Activated naive CD4-positive, alpha-beta T cell treated with anti-CD3 and anti-CD28 coated beads, Interleukin-2, amount 50 U/mL, for 24 hours (primary cell): ENCODE measurements at regions not wholly inside any gene's neighbourhood (a gene's known extent, or its start where the extent isn't known, plus 50 kb on each side); places are given as distances from the start of the nearest gene placed in this dataset.

Source experiments
- H3K27ac Mint-ChIP-seq: one replicate; pipeline ENCODE4 v1.8.0; 2021; ENCODE audit warnings: mild to moderate bottlenecking, mixed read lengths
- H3K27me3 Mint-ChIP-seq: one replicate; pipeline ENCODE4 v1.8.0; 2021; ENCODE audit warnings: mixed read lengths
- H3K36me3 Mint-ChIP-seq: one replicate; pipeline ENCODE4 v1.8.0; 2021; ENCODE audit warnings: mixed read lengths
- H3K4me1 Mint-ChIP-seq: one replicate; pipeline ENCODE4 v1.8.0; 2021; ENCODE audit warnings: mixed read lengths
- H3K4me3 Mint-ChIP-seq: one replicate; pipeline ENCODE4 v1.8.0; 2021; ENCODE audit warnings: mild to moderate bottlenecking, mixed read lengths
- H3K9me3 Mint-ChIP-seq: one replicate; pipeline ENCODE4 v1.8.0; 2021; ENCODE audit warnings: mixed read lengths

DNA sequence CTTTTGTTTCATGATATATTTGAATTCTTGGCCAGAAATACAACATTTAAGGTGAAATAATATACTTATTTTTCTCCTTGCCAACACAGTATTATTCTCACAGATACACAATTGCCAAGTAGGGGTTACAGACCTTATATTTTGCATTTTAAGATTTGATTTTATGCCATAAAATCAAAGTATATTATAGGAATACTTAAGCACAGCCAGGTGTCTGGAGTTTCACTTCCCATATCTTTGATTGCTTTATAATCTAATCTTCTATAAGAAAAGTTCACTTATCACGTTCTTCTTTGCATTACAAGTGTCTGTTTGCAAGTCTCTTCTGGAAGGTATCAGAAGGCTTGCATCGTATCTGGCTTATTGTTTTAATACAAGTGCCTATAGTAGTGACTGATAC lies 327.7 kb upstream of the MANEA start:
- Mint-ChIP-seq H3K4me1 (no peaks in the 10 kb centered on the region), H3K36me3 (no peaks in the 10 kb centered on the region), H3K27ac (no peak overlapping the region), H3K27me3 (no peaks in the 10 kb centered on the region), H3K4me3 (no peak overlapping the region), H3K9me3 (no peaks in the 10 kb centered on the region)

DNA sequence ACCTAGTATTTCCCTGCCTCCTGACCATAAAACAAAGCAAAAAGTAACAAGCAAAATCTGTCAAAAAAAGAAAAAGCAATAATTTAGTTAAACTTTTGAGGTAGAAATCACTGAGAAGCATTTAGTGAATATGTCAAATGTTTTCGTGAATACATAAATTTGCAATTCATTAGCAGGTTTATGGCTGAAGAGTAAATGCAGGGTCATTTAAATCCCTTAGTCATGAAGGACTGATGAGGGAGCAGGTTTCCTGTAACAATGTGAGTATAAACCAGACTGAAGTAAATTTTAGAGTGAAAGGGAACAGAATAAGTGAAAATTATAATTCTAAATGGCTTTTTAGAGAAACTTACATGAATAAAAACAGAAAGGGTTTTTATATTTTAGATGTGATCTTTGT lies 313.5 kb upstream of the MANEA start:
- Mint-ChIP-seq H3K27ac (no peak overlapping the region), H3K27me3 (no peaks in the 10 kb centered on the region), H3K36me3 (no peaks in the 10 kb centered on the region), H3K4me3 (no peak overlapping the region), H3K9me3 (no peaks in the 10 kb centered on the region), H3K4me1 (no peaks in the 10 kb centered on the region)

DNA sequence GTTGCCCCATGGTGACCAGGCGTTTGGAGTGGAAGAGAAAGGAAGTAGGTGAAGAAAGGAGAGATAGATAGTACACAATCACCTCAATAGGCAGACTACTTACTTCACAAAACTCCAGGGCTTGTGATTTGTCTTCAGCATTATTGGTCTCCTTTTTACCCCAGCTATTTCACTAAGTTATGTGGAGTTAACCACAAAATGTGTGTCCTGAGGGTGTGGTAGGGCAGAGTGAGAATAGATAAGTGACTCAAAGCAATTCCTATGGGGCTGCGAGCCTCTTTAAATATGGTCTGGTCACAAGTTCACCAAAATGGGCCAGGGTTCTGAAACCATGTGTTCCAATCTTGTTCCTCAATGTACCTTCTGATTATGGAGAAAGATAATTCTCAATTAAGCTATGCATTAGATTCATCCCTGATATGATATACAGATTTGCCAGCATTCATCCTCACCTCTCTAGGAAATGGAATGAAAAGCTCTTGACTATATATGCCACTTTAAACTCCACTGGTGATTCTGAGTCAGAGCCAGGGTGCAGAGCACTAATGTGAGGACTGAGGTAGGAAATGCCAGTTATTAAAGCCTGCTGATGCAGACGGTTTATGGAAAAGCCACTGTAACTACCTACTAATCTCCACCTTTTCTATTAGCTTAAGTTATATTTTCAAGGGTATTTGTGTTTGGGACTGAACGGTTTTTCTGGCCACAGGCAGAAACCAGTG lies 310.6 kb upstream of the MANEA start:
- H3K4me1 Mint-ChIP-seq = no peaks in the 10 kb centered on the region
- H3K27me3 Mint-ChIP-seq = no peaks in the 10 kb centered on the region
- no peaks in the 10 kb centered on the region for H3K9me3 Mint-ChIP-seq
- H3K36me3 Mint-ChIP-seq = no peaks in the 10 kb centered on the region
- no peak overlapping the region for H3K27ac Mint-ChIP-seq
- no peak overlapping the region for H3K4me3 Mint-ChIP-seq

DNA sequence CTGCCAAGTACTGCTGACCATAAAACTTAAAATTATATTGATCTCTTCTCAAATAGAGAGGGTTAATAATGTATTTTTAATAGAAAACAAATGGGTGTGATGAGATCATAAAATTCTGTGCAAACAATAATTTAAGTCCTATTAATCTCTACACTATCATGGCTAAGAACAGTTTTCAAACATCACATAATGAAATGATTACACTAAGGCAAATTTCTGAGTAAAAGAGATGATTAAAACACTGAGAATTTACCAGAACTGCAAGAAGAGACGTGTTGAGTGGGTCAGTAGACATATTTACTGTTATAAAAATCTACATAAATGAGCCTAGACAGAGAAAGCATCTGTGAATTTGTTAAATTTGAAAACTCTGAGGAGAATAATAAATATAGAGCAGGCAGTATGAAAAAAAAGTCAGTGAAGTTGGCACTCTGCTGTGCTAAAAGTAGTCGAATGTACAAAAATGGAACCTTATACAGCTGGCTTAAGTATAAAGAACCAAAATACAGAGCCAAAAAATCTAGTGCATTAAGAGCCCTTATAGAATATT lies 302.6 kb upstream of the MANEA start:
- Mint-ChIP-seq H3K9me3 (no peaks in the 10 kb centered on the region), H3K4me1 (no peaks in the 10 kb centered on the region), H3K27ac (no peak overlapping the region), H3K36me3 (no peaks in the 10 kb centered on the region), H3K4me3 (no peak overlapping the region), H3K27me3 (no peaks in the 10 kb centered on the region)

DNA sequence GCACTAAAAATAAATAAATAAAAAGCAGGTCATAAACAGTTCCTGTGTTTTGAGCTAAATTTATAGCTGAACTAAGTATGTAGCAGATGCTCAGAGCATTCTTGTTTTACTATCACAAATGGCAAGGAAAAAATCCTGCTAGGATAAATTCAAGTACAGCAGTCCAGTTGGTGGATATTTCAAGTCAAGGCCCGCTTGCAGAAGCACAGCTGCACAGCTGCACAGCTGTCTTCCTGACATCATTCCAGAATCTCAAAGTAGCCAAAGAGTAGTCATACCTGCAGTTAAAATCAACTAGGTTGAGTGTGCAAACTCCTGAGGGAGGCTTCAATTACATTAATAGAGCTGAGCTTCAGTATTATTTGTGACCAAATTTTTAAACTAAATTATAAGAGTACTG lies 297.7 kb upstream of the MANEA start:
- H3K36me3 Mint-ChIP-seq = no peaks in the 10 kb centered on the region
- no peak overlapping the region for H3K4me3 Mint-ChIP-seq
- no peak overlapping the region for H3K27ac Mint-ChIP-seq
- H3K9me3 Mint-ChIP-seq = no peaks in the 10 kb centered on the region
- no peaks in the 10 kb centered on the region for H3K4me1 Mint-ChIP-seq
- peaks cover 3% of the 10 kb centered on the region for H3K27me3 Mint-ChIP-seq

DNA sequence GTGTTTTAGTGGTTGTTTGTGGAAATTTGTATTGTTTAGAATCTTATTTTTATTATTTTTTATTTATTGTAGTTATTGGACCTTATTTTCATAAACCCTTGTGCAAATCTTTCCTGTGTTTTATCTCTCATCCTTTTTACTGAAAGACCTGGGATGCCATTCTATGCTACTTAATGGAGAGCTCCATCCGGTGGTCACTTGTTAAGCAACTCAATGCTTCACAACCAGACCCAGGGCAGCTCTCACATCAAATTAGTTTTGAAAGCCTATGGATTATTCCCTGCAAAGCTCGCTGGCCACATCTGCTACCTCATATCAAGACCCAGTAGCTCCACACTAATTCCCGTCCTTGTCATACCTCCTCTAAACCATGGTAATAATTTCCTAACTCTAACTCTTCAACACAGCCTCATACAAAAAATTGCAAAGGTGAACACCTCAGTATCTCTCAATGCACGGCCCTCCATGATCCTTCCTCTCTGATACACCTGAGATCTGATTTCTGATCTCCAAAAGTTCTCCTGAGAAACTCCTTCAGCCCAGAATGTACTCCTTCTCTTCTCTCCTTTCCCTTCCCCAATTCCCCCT lies 296.6 kb upstream of the MANEA start:
- Mint-ChIP-seq H3K4me3 (no peak overlapping the region), H3K4me1 (no peaks in the 10 kb centered on the region), H3K27me3 (peaks cover 3% of the 10 kb centered on the region), H3K27ac (no peak overlapping the region), H3K36me3 (no peaks in the 10 kb centered on the region), H3K9me3 (no peaks in the 10 kb centered on the region)

DNA sequence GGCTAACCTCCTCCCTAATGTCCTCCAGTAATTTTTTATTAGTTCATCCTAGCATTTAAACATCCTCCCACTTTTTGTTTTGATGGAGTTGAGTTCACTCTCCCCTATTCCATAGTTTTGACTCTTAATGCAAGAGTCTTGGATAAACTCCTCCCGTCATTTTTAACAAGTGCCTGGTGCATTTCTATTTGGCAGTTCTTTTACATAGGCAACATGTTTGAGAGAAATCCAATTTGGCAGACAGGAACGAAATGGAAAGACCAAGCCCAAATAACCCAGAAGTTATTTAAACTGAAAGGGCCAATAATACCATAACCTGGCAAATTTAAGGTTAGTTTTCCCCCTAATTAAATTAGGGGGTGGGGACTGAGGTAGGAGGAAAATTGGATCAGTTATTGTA lies 291.5 kb upstream of the MANEA start:
- Mint-ChIP-seq H3K36me3 (no peaks in the 10 kb centered on the region), H3K27me3 (peaks cover 3% of the 10 kb centered on the region)

DNA sequence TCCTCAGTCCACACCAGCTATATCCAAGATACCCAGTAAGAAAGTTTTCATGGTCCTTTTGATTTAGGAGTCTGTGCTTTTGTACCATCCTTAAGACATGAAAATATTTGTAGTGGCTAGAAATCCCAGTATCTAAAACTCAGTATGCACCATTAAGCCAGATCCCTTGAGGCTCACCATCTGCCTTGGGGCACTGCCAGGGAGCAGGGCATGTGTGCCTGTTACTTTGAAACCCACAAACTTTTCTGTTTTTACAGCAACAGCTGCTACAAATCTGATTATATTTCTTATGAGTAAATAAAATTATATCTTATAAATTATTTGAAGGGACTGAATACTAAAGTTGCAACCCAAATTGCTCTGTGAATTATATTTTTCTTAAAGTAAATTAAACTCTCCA lies 290.5 kb upstream of the MANEA start:
- peaks cover 2% of the 10 kb centered on the region for H3K27me3 Mint-ChIP-seq
- H3K9me3 Mint-ChIP-seq = no peaks in the 10 kb centered on the region
- H3K27ac Mint-ChIP-seq = no peak overlapping the region
- no peak overlapping the region for H3K4me3 Mint-ChIP-seq
- no peaks in the 10 kb centered on the region for H3K4me1 Mint-ChIP-seq
- H3K36me3 Mint-ChIP-seq = no peaks in the 10 kb centered on the region

More for the DNA sequence above, 291.5 kb upstream of the MANEA start:
- no peaks in the 10 kb centered on the region for H3K9me3 Mint-ChIP-seq
- H3K4me3 Mint-ChIP-seq = no peak overlapping the region
- H3K27ac Mint-ChIP-seq = no peak overlapping the region
- no peaks in the 10 kb centered on the region for H3K4me1 Mint-ChIP-seq

DNA sequence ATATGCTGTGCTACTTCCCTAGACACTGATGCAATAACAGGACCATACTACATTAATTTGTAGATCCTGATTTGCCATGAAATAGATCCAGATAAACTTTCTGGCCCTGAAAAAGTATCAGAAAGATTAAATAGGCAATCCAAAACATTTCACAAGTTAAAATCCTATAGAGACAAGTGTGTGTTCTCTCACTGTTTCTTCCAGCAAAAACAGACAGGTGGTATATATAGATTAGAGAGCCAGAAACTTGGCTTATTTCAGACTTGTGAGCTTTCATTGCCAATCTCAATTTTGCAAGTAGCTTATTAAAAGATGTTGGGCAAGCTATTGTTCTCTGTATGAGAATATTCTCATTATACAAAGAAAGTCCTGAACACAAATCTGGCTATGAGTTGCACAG lies 289.1 kb upstream of the MANEA start:
- H3K27me3 Mint-ChIP-seq = no peaks in the 10 kb centered on the region
- H3K9me3 Mint-ChIP-seq = no peaks in the 10 kb centered on the region
- H3K4me1 Mint-ChIP-seq = no peaks in the 10 kb centered on the region
- H3K4me3 Mint-ChIP-seq = no peak overlapping the region
- H3K27ac Mint-ChIP-seq = no peak overlapping the region
- no peaks in the 10 kb centered on the region for H3K36me3 Mint-ChIP-seq

DNA sequence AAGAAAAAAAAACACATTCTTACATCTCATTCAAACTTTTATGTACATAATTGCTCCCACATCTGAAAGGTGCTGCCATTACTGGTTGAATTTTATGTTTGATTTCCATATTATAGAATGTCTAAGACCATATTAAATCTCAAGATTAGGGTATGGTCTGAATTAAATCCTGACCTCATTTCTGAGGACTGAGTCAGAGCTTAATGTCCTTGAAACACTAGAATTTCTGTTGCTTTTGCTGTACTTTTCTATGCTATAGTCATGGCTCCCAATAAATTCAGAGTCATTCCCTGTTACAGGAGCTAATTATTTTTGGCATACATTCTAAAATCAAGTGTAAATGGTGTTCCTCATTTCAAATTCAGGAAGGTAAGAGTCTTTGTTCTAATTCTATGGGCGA lies 285.3 kb upstream of the MANEA start:
- no peaks in the 10 kb centered on the region for H3K4me1 Mint-ChIP-seq
- H3K4me3 Mint-ChIP-seq = no peak overlapping the region
- no peaks in the 10 kb centered on the region for H3K9me3 Mint-ChIP-seq
- no peaks in the 10 kb centered on the region for H3K27me3 Mint-ChIP-seq
- no peaks in the 10 kb centered on the region for H3K36me3 Mint-ChIP-seq
- H3K27ac Mint-ChIP-seq = no peak overlapping the region

DNA sequence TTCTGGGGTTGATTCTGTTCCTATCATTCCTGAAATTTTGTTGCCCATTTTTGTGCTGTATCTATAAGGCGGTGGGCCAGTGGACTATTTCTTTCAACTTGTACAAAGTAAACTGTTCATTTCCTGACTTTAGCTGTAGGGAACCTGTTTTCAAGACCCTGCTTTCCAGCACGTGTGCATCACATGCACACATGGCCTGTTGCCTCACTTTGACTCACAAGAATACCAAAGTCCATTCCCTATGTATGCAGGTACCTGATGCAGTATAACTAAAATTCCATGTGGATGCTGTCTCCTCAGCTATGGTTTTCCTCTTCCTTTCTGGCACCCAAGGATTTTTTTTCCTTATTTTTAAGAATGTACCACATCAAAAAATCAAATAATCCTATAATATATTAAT lies 284.1 kb upstream of the MANEA start:
- H3K4me1 Mint-ChIP-seq = no peaks in the 10 kb centered on the region
- H3K36me3 Mint-ChIP-seq = no peaks in the 10 kb centered on the region
- no peaks in the 10 kb centered on the region for H3K9me3 Mint-ChIP-seq
- H3K27ac Mint-ChIP-seq = no peak overlapping the region
- H3K4me3 Mint-ChIP-seq = no peak overlapping the region
- H3K27me3 Mint-ChIP-seq = no peaks in the 10 kb centered on the region

DNA sequence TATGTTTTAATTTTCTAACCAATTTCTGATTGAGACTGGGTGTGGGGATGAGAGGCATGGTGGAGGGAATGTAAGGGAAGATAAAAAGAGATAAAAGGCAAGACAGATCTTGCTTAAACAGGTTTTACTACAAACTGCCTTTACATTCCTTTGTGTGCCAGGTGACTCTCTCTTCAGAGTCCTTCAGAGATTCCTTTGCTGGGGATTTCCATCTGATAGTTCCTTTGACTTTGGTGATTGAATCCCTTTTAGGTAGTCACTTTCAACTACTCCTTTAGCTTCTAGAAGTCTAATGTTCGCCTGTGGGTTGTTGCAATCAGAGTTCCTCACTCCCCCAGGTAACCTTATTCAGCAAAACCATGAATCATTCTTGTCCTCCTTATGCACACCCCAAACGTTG lies 283.3 kb upstream of the MANEA start:
- Mint-ChIP-seq H3K27ac (no peak overlapping the region), H3K27me3 (no peaks in the 10 kb centered on the region), H3K4me1 (no peaks in the 10 kb centered on the region), H3K9me3 (no peaks in the 10 kb centered on the region), H3K36me3 (no peaks in the 10 kb centered on the region), H3K4me3 (no peak overlapping the region)

DNA sequence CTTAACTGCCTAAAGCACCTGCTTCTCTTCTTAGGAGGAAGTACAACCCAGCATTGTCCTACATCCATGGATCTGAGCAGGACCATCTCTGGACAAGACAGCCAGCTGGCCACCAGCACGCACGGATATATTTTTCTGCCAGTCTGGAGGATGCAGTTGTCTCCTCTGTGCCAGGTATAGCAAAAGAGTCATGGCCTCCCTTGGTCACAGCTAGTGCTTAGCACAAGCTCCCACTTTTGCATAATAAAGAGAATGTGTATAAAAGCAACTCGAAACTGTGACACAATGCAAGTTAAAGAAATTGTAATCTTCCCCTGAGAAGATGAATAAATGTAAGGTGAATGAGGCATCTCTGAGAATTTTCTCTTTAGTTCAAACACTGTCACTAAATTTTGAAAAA lies 267.8 kb upstream of the MANEA start:
- Mint-ChIP-seq H3K27me3 (no peaks in the 10 kb centered on the region), H3K4me3 (no peak overlapping the region), H3K4me1 (no peaks in the 10 kb centered on the region), H3K27ac (no peak overlapping the region), H3K36me3 (no peaks in the 10 kb centered on the region), H3K9me3 (no peaks in the 10 kb centered on the region)

DNA sequence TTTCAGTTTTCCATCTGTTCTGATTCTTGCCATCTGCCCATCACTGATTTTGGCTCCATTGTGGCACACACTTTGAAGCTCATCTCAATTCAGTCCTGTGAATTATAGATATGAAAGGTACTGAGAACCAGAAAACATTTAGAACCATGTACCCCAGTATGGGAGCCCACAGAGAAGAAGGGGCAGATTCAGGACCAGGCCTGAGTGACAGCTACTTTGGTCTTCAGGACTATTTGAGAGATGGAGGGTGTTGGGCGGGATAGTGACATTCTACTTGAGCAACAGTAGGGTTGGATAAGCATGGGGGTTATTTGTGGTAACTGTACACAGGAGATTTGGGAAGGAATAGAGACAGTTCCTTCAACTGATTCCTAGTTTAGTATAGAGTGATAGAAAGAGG lies 259.2 kb upstream of the MANEA start:
- no peaks in the 10 kb centered on the region for H3K9me3 Mint-ChIP-seq
- no peaks in the 10 kb centered on the region for H3K27me3 Mint-ChIP-seq
- H3K4me3 Mint-ChIP-seq = no peak overlapping the region
- H3K36me3 Mint-ChIP-seq = no peaks in the 10 kb centered on the region
- no peak overlapping the region for H3K27ac Mint-ChIP-seq
- no peaks in the 10 kb centered on the region for H3K4me1 Mint-ChIP-seq

DNA sequence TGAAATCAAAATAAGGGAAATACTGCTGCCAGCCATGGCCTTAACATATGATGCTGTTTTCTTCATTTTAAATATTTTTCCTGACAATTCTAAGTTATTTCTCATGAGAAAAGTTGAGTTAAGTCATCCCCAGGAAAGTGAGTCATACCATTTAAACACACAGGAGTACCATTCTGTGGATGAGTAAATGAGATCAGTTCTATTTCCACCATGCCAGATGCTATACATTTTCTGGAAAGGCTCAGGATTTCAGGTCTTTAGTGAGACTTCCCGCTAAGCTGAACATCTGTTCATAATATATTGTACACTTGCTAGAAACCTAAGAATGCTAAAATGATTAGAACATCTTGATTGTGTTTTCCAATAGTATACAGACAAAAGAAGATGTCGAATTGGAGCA lies 256.2 kb upstream of the MANEA start:
- H3K4me1 Mint-ChIP-seq = no peaks in the 10 kb centered on the region
- H3K36me3 Mint-ChIP-seq = no peaks in the 10 kb centered on the region
- no peak overlapping the region for H3K27ac Mint-ChIP-seq
- H3K9me3 Mint-ChIP-seq = no peaks in the 10 kb centered on the region
- H3K27me3 Mint-ChIP-seq = no peaks in the 10 kb centered on the region
- H3K4me3 Mint-ChIP-seq = no peak overlapping the region

DNA sequence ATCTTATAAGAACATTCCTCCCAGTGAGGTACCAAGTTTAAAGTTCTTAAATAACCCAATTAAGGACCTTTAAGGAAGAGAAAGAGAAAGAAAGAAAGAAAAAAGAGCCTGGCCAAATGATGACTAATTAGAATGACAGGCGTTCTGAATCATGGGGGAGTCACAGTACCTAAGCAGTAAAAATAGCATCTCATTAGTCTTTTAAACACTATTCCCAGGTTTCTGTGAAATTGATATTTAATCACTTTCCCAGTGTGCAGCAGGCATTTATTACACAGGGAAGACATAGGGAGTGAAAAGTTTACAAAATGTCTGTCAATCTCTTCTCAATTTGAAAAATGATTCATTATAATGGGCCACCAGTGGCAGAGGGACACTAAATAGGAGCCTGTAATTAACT lies 251.4 kb upstream of the MANEA start:
- Mint-ChIP-seq H3K27ac (no peak overlapping the region), H3K9me3 (no peaks in the 10 kb centered on the region), H3K4me1 (no peaks in the 10 kb centered on the region), H3K36me3 (no peaks in the 10 kb centered on the region), H3K4me3 (no peak overlapping the region), H3K27me3 (no peaks in the 10 kb centered on the region)

DNA sequence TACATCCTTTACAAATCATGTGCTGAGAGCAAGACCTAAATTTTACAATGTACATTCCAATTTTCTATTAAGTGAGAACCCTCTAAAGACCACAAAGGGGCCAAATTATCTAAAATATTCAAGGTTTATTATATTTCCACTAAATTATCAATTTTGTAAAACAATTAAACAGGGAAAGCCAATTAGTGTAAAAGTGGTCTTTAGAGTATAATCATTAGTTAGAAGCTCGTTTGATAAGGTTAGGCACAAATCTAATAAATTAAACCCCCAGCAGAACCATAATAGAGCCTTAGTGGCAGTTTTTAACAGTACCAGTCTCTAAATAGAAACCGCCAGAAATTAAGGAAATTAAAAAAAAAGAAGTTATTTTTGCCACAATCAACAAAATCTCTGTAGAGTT lies 249.1 kb upstream of the MANEA start:
- Mint-ChIP-seq H3K27me3 (no peaks in the 10 kb centered on the region), H3K4me3 (no peak overlapping the region), H3K36me3 (no peaks in the 10 kb centered on the region), H3K27ac (no peak overlapping the region), H3K4me1 (no peaks in the 10 kb centered on the region), H3K9me3 (no peaks in the 10 kb centered on the region)
